IPS DF 4.7 (cell line): ENCODE measurements at regions not wholly inside any gene's neighbourhood (a gene's known extent, or its start where the extent isn't known, plus 50 kb on each side); places are given as distances from the start of the nearest gene placed in this dataset.

Experiments used
- DNase-seq: peaks from one replicate; pipeline ENCODE4 v3.0.0-alpha.2; 2013; ENCODE audit warnings: low spot score; ENCODE audit errors: extremely low read depth

GRCh38 chr16:56140645-56141044 lies 50.6 kb upstream of the GNAO1 start:
- no peak for DNase-seq

GRCh38 chr16:56137269-56137668 lies 54.0 kb upstream of the GNAO1 start:
- DNase-seq, result no peak

- DNase-seq, result no peak
Measured at GRCh38 chr16:56136256-56136655, 55.0 kb upstream of the GNAO1 start.

DNA sequence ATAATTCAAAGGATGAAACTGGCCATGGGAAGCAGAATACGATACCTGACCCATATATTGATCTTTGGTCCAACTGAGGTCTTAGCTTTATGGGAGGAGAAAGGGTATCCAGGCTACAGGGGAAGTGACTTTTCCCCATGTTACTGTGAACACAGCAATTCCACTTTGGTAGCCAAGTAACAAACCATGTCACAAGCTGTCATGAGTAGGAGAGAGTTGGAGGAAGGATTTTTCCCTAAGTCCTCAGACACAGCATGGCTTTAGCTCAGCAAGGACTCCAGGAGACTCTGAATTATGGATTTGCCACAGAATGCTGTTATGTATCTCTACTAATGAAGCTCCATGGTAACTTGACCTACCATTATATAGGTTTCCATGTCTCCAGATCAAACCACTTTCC lies 56.5 kb upstream of the GNAO1 start:
- no peak for DNase-seq

GRCh38 chr16:56125922-56126321 lies 65.4 kb upstream of the GNAO1 start:
- no peak for DNase-seq

- DNase-seq, result no peak
Measured at GRCh38 chr16:56122251-56122650, 69.0 kb upstream of the GNAO1 start.

- no peak for DNase-seq
Measured at GRCh38 chr16:56121156-56121500, 70.2 kb upstream of the GNAO1 start.

DNA sequence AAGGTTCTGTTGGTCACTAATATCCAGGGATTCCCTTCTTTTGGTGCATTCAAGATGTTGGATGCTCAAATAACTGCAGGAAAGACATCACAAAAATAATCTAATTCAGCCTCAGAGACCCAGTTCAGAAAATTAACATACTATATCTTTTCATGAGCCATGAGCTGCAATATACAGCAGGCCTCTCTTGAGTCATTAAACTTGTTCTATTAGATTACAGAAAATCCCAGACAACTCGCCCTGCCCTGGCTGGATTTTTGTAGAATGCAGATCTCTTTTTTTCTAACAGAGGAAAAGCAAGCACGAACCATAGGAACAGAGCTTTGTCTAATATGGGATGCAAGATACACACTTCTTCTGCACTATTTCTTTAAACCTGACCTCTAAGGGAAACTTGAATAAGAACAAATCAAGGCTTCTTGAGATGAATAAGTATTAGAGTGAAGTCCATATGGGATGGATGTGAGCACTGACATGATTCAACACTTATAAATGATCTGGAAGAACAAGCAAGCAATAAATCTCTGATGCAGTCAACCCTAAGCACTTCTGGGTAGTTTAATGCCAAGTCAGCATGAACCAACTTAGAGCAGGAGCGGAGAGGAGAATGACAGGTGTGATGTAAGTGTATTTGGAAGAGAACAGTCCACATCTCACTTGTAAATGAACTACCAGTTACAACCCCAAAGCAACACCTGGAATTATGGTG lies 70.7 kb upstream of the GNAO1 start:
- DNase-seq, result no peak

GRCh38 chr16:56119133-56119532 lies 72.2 kb upstream of the GNAO1 start:
- no peak for DNase-seq

DNA sequence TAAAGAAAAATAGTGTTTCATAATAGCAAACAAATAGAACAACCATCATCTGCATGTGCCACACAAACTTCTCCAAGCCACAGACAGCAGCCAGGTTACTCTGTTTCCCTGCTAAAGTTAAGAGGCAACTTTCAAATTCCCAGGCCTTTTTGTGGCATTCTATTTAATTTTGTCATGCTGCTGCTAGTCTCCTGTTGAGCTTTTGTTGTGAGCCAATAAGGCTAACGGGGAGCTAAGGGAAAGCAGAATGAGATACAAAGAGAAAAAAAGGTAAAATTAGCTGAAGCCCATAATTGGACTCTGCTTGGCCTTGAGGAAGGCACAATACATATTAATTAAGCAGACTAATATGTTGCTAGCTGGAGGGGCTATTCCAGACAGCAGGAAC lies 74.7 kb upstream of the GNAO1 start:
- no peak for DNase-seq

- DNase-seq, result no peak
Measured at GRCh38 chr16:56115817-56116576, 75.3 kb upstream of the GNAO1 start.

DNA sequence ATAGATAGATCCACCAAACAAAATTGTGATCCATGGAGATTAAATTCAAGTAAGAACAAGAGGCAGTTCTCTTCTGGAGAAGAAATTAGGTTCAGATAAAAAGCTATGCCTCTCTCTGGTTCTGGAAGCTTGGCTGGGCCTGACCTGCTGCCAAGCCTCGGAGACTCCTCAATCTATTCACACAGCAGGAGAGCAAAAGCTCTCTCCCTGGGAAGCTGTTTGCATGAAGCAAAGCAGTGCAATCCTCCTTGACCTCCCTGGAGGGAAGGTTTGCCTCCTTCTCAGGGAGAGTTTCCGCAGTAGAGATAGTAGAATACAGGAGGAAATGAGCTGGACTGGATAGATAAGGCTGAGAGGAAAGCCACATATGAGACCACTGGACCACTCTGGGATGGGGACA lies 78.1 kb upstream of the GNAO1 start:
- DNase-seq, result no peak

GRCh38 chr16:56111100-56111499 lies 80.2 kb upstream of the GNAO1 start:
- no peak for DNase-seq

GRCh38 chr16:56109994-56110393 lies 81.3 kb upstream of the GNAO1 start:
- DNase-seq, result no peak

- DNase-seq, result no peak
Measured at GRCh38 chr16:56109205-56109604, 82.1 kb upstream of the GNAO1 start.

DNA sequence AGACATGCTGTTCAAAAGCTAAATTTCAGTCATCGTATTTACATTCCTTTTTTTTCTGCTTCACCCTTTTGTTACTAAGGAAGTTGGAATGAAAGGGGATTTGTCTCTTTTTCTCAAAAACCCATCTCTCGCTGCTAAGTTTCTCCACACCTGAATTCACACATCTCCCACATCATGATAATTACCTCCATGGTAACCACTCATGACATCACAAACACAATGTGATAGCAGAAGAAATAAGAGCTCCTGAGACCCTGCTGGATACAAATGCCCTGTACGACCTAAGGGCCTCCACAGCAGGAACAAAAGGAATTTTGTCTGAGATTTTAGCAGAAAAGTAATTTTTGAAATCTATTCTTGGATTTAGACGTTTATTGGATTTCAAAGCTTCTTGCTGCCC lies 82.6 kb upstream of the GNAO1 start:
- DNase-seq, result no peak

- DNase-seq, result no peak
Measured at GRCh38 chr16:56108056-56108471, 83.2 kb upstream of the GNAO1 start.

- no peak for DNase-seq
Measured at GRCh38 chr16:56106527-56106926, 84.8 kb upstream of the GNAO1 start.

- DNase-seq, result no peak
Measured at GRCh38 chr16:56102906-56103305, 88.4 kb upstream of the GNAO1 start.

DNA sequence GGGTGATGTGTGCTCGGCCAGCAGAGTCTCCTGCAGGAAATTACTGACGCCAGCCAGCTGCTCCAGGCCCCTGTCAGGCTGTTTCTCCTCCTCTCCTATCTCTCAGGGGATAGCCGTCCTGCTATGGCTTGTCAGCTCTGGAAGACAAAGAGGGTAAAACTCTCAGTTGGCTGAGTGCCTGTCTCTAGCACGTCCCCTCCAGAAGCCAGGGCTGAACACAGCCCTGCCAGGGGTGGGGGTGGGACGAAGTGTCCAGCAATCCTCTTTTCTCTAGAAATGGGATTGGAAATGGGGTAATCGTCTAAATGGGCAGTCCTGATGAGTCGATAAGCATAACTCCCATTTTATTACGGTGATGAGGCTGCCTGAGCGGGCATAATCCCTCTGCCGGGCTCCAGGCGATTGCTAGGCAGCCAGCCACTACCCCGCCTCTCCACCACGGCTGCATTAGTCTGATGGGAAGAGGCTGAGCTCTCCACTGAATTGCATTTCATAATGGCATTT lies 89.1 kb upstream of the GNAO1 start:
- no peak for DNase-seq

DNA sequence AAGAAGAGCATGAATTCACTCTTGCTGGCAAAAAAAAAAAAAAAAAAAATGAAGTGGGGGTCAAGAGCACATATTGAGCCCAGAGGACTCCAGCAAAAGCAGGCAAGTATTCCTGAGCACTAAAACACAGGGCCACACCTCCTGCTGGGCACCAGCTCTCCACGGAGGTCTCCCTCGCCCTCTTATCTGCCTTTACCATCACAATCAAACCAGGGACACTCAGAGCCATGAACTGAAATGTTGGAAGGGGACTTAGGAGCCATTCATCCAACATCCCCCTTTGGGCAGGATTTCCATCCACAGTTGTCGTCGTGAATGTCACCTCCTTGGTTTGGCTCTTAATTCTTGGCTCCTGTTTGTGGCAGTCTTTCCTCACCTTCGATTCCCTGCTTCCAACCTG lies 89.8 kb upstream of the GNAO1 start:
- no peak for DNase-seq

- no peak for DNase-seq
Measured at GRCh38 chr16:56097306-56097705, 94.0 kb upstream of the GNAO1 start.

GRCh38 chr16:56094231-56094630 lies 97.1 kb upstream of the GNAO1 start:
- no peak for DNase-seq
